Upper lobe of left lung (tissue), 6 donors: ENCODE measurements at regions not wholly inside any gene's neighbourhood (a gene's known extent, or its start where the extent isn't known, plus 50 kb on each side); places are given as distances from the start of the nearest gene placed in this dataset.
A peak's percentile ranks its signal among the peaks of the same experiment; 100 is the strongest.

Experiments used
- ATAC-seq, 2 donors: fragments of 200-7000 bp; cut with Tn5 transposase; one replicate each; pipeline ENCODE4 v1.9.1; 2022; ENCODE audit warnings: mild to moderate bottlenecking in 2 of 2, moderate library complexity in 2 of 2; ENCODE audit not compliant: low FRiP score in 2 of 2
- DNase-seq, 2 donors: peaks; one replicate each; pipeline ENCODE4 v3.0.0-alpha.2; 2019 to 2020
- H3K27ac ChIP-seq, 4 donors: fragments of 200-600 bp; sonication (generic); one replicate each; pipeline ENCODE4 v1.5.1; 2016 to 2019
- H3K27me3 ChIP-seq, 4 donors: fragments of 200-600 bp; sonication (generic); one replicate each; pipeline ENCODE4 v1.5.1; 2017 to 2019
- H3K36me3 ChIP-seq, 4 donors: fragments of 200-600 bp; sonication (generic); one replicate each; pipeline ENCODE4 v1.5.1; 2016 to 2019
- H3K4me1 ChIP-seq, 4 donors: fragments of 200-600 bp; sonication (generic); one replicate each; pipeline ENCODE4 v1.5.1; 2018 to 2019
- H3K4me3 ChIP-seq, 4 donors: fragments of 200-600 bp; sonication (generic); one replicate each; pipeline ENCODE4 v1.5.1; 2017 to 2019; ENCODE audit warnings: mild to moderate bottlenecking in 2 of 4, moderate library complexity in 1 of 4
- H3K9me3 ChIP-seq, 4 donors: fragments of 200-600 bp; sonication (generic); one replicate each; pipeline ENCODE4 v1.5.1; 2018 to 2019
- CTCF ChIP-seq, 6 experiments: fragments of 450-650 bp in 4 of 6; fragments of 200-600 bp in 2 of 6; sonication (generic) in 2 of 6; IDR thresholded peaks; one replicate each; pipeline ENCODE4 v1.5.1; 2016 to 2019; ENCODE audit warnings: antibody characterized with exemption in 6 of 6
- EP300 ChIP-seq, 4 donors: sonication (generic); formaldehyde crosslinking; IDR thresholded peaks; one replicate each; pipeline ENCODE4 v1.5.1; 2017; ENCODE audit warnings: antibody characterized with exemption in 4 of 4, control low read depth in 2 of 4
- POLR2A ChIP-seq, 4 donors: fragments of 450-650 bp; IDR thresholded peaks; one replicate each; pipeline ENCODE4 v1.5.1; 2016 to 2017; ENCODE audit warnings: antibody characterized with exemption in 4 of 4, mild to moderate bottlenecking in 2 of 4
- POLR2AphosphoS5 ChIP-seq, 2 donors: sonication (generic); formaldehyde crosslinking; IDR thresholded peaks; one replicate each; pipeline ENCODE4 v1.5.1; 2017; ENCODE audit warnings: antibody characterized with exemption in 2 of 2
- WGBS, 2 donors: methylation state at CpG; one replicate each; pipeline ENCODE4 v1.1.5; 2017 to 2018; 5-methylcytosine and 5-hydroxymethylcytosine counted together
- donor health status: DM: no; HTN: no; CAD: no; lungs with moderate emphysema.
- donor health status: DM: no; HTN: yes; CAD: no; lungs with severe emphysema.

- DNase-seq (no peak), ATAC-seq (no peak)
- H3K9me3 ChIP-seq = no peaks in the 10 kb centered on the region
- no peak overlapping the region for H3K4me3 ChIP-seq
- no peaks in the 10 kb centered on the region for H3K4me1 ChIP-seq
- TF ChIP-seq POLR2A (IDR thresholded peaks at IDR 0.05) (no peak), POLR2AphosphoS5 (IDR thresholded peaks at IDR 0.05) (no peak), CTCF (IDR thresholded peaks at IDR 0.05) (no peak), EP300 (IDR thresholded peaks at IDR 0.05) (no peak)
- H3K36me3 ChIP-seq = no peaks in the 10 kb centered on the region
- H3K27ac ChIP-seq = no peak overlapping the region
- WGBS, 2 donors = 77 to 81% methylated on average over 2 of the region's 2 CpGs
- H3K27me3 ChIP-seq = no peaks in the 10 kb centered on the region
Observed at GRCh38 chr13:66106246-66106645, 1123.9 kb downstream of the PCDH9 start.

- H3K4me3 ChIP-seq = no peak overlapping the region
- H3K9me3 ChIP-seq = no peaks in the 10 kb centered on the region
- H3K27me3 ChIP-seq = no peaks in the 10 kb centered on the region
- no peak overlapping the region for H3K27ac ChIP-seq
- H3K4me1 ChIP-seq = no peaks in the 10 kb centered on the region
- DNase-seq (no peak), ATAC-seq (no peak)
- TF ChIP-seq EP300 (IDR thresholded peaks at IDR 0.05) (no peak), CTCF (IDR thresholded peaks at IDR 0.05) (no peak), POLR2A (IDR thresholded peaks at IDR 0.05) (no peak), POLR2AphosphoS5 (IDR thresholded peaks at IDR 0.05) (no peak)
- no peaks in the 10 kb centered on the region for H3K36me3 ChIP-seq
- WGBS, 2 donors = 86 to 93% methylated on average over 3 of the region's 3 CpGs
Observed at GRCh38 chr13:66102864-66103263, 1127.3 kb downstream of the PCDH9 start.

GRCh38 chr13:66099825-66100224 lies 1130.3 kb downstream of the PCDH9 start:
- no peak overlapping the region for H3K27ac ChIP-seq
- peaks cover 0 to 2% (median 0%) of the 10 kb centered on the region in 4 donors for H3K9me3 ChIP-seq
- H3K4me1 ChIP-seq = no peaks in the 10 kb centered on the region
- H3K4me3 ChIP-seq = no peak overlapping the region
- WGBS, 2 donors = 85 to 93% methylated on average over 10 of the region's 10 CpGs
- no peaks in the 10 kb centered on the region for H3K27me3 ChIP-seq
- no peak for ATAC-seq
- peak in 1 of 2 donors; percentile 47 for DNase-seq
- H3K36me3 ChIP-seq = no peaks in the 10 kb centered on the region
- no peak for TF ChIP-seq POLR2AphosphoS5 (IDR thresholded peaks at IDR 0.05)
- no peak for TF ChIP-seq EP300 (IDR thresholded peaks at IDR 0.05)
- TF ChIP-seq CTCF (IDR thresholded peaks at IDR 0.05) = no peak
- no peak for TF ChIP-seq POLR2A (IDR thresholded peaks at IDR 0.05)

GRCh38 chr13:66098931-66099628 lies 1131.1 kb downstream of the PCDH9 start:
- no peak for TF ChIP-seq POLR2A (IDR thresholded peaks at IDR 0.05)
- TF ChIP-seq EP300 (IDR thresholded peaks at IDR 0.05) = no peak
- no peak for TF ChIP-seq POLR2AphosphoS5 (IDR thresholded peaks at IDR 0.05)
- TF ChIP-seq CTCF (IDR thresholded peaks at IDR 0.05) = no peak
- Histone ChIP-seq H3K36me3 (no peaks in the 10 kb centered on the region), H3K4me1 (no peaks in the 10 kb centered on the region), H3K9me3 (peaks cover 0 to 2% (median 0%) of the 10 kb centered on the region in 4 donors), H3K27me3 (no peaks in the 10 kb centered on the region), H3K4me3 (no peak overlapping the region), H3K27ac (no peak overlapping the region)
- no peak for ATAC-seq
- WGBS, 2 donors = 49 to 68% methylated on average over 3 of the region's 3 CpGs
- no peak for DNase-seq

GRCh38 chr13:66089711-66090110 lies 1140.4 kb downstream of the PCDH9 start:
- DNase-seq = no peak
- H3K36me3 ChIP-seq = no peaks in the 10 kb centered on the region
- no peaks in the 10 kb centered on the region for H3K4me1 ChIP-seq
- H3K27ac ChIP-seq = no peak overlapping the region
- H3K27me3 ChIP-seq = no peaks in the 10 kb centered on the region
- no peak overlapping the region for H3K4me3 ChIP-seq
- WGBS, 2 donors = 0% methylated on average over 1 of the region's 1 CpG
- H3K9me3 ChIP-seq = no peaks in the 10 kb centered on the region
- no peak for ATAC-seq
- TF ChIP-seq CTCF (IDR thresholded peaks at IDR 0.05) (no peak), POLR2AphosphoS5 (IDR thresholded peaks at IDR 0.05) (no peak), EP300 (IDR thresholded peaks at IDR 0.05) (no peak)
